ENCODE measurements at regions not wholly inside any gene's neighbourhood (a gene's known extent, or its start where the extent isn't known, plus 50 kb on each side); places are given as distances from the start of the nearest gene placed in this dataset.

GRCh38 chr6:81237226-81237625 lies 515.3 kb downstream of the TENT5A start:
- no peak for TF ChIP-seq CTCF (IDR thresholded peaks at IDR 0.05; ENCODE audit: low read depth, low read length, missing input control)
- no peak for TF ChIP-seq RAD21 (IDR thresholded peaks at IDR 0.05)
- no peak for TF ChIP-seq REST (IDR thresholded peaks at IDR 0.05)
- no peak for TF ChIP-seq EGR1 (IDR thresholded peaks at IDR 0.05; ENCODE audit: low read depth in 2 of 2)
- no peak for TF ChIP-seq MAX (IDR thresholded peaks at IDR 0.05)
- TF ChIP-seq TAF1 (conservative IDR thresholded peaks at IDR 0.05) = no peak
- no peak for TF ChIP-seq JUND (IDR thresholded peaks at IDR 0.05)
- TF ChIP-seq FOXA1 (IDR thresholded peaks at IDR 0.05) = no peak
